ENCODE measurements at regions not wholly inside any gene's neighbourhood (a gene's known extent, or its start where the extent isn't known, plus 50 kb on each side); places are given as distances from the start of the nearest gene placed in this dataset.

GRCh38 chr4:26175006-26175786 lies 145.6 kb upstream of the RBPJ start (continued):
- TF ChIP-seq CTCF (IDR thresholded peaks at IDR 0.05; ENCODE audit: low read depth, low read length, missing input control) (no peak), RXRA (IDR thresholded peaks at IDR 0.05) (no peak), GABPA (IDR thresholded peaks at IDR 0.05 in 1 of 2, conservative IDR thresholded peaks at IDR 0.05 in 1 of 2) (no peak)

- WGBS, result 90% methylated on average over 4 of the region's 4 CpGs
- Histone ChIP-seq H3K4me3 (ENCODE audit: low read depth in 1 of 3, low read length in 3 of 3) (no peak overlapping the region), H3K27ac (ENCODE audit: low read depth in 1 of 2, low read length in 2 of 2) (no peak overlapping the region), H3K27me3 (ENCODE audit: control insufficient read depth in 4 of 4, insufficient read depth in 4 of 4, low read length in 3 of 4) (peaks cover 0 to 11% (median 2%) of the 10 kb centered on the region in 4 donors), H3K4me1 (ENCODE audit: control insufficient read depth in 4 of 4, insufficient read depth in 4 of 4, low read length in 3 of 4) (no peaks in the 10 kb centered on the region), H3K9ac (ENCODE audit: low read depth in 1 of 2, low read length in 2 of 2) (no peak overlapping the region), H3K36me3 (ENCODE audit: control insufficient read depth in 4 of 4, insufficient read depth in 3 of 4, low read depth in 1 of 4, low read length in 3 of 4) (no peaks in the 10 kb centered on the region), H3K9me3 (ENCODE audit: control insufficient read depth in 4 of 4, low read length in 3 of 4) (no peaks in the 10 kb centered on the region)
- DNase-seq (ENCODE audit: low spot score), result no peak
- TF ChIP-seq NR2F2 (IDR thresholded peaks at IDR 0.05), result no peak
- TF ChIP-seq RXRA (IDR thresholded peaks at IDR 0.05), result no peak
- no peak for TF ChIP-seq EGR1 (IDR thresholded peaks at IDR 0.05; ENCODE audit: low read depth in 2 of 2)
- no peak for TF ChIP-seq CTCF (IDR thresholded peaks at IDR 0.05; ENCODE audit: low read depth, low read length, missing input control)
- TF ChIP-seq HNF4G (IDR thresholded peaks at IDR 0.05), result no peak
- TF ChIP-seq HNF4A (conservative IDR thresholded peaks at IDR 0.05), result no peak
- no peak for TF ChIP-seq TAF1 (conservative IDR thresholded peaks at IDR 0.05)
- no peak for TF ChIP-seq ZBTB33 (IDR thresholded peaks at IDR 0.05)
- TF ChIP-seq FOXA2 (IDR thresholded peaks at IDR 0.05), result no peak
- no peak for TF ChIP-seq YY1 (IDR thresholded peaks at IDR 0.05)
- TF ChIP-seq ATF3 (IDR thresholded peaks at IDR 0.05), result no peak
- no peak for TF ChIP-seq RAD21 (IDR thresholded peaks at IDR 0.05)
- TF ChIP-seq SP1 (IDR thresholded peaks at IDR 0.05), result no peak
- TF ChIP-seq, protein P1, sequence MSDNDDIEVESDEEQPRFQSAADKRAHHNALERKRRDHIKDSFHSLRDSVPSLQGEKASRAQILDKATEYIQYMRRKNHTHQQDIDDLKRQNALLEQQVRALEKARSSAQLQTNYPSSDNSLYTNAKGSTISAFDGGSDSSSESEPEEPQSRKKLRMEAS (IDR thresholded peaks at IDR 0.05), result no peak
- no peak for TF ChIP-seq GABPA (IDR thresholded peaks at IDR 0.05 in 1 of 2, conservative IDR thresholded peaks at IDR 0.05 in 1 of 2)
Observed at GRCh38 chr4:26175905-26176470, 144.8 kb upstream of the RBPJ start.

Measured in liver (tissue), 8 donors.